HFFc6 (cell line): ENCODE measurements at regions not wholly inside any gene's neighbourhood (a gene's known extent, or its start where the extent isn't known, plus 50 kb on each side); places are given as distances from the start of the nearest gene placed in this dataset.

ENCODE experiments used
- DNase-seq: peaks from one replicate; pipeline ENCODE4 v3.0.0-alpha.2; 2018
- H3K27ac Mint-ChIP-seq: 2 replicates; pipeline ENCODE4 v1.8.0; 2020; ENCODE audit warnings: mild to moderate bottlenecking, mixed read lengths
- H3K27me3 Mint-ChIP-seq: 2 replicates; pipeline ENCODE4 v1.8.0; 2021; ENCODE audit warnings: mild to moderate bottlenecking, moderate library complexity, mixed read lengths; ENCODE audit not compliant: insufficient read depth
- H3K36me3 Mint-ChIP-seq: 2 replicates; pipeline ENCODE4 v1.8.0; 2021; ENCODE audit warnings: low read depth, mixed read lengths
- H3K4me1 Mint-ChIP-seq: 2 replicates; pipeline ENCODE4 v1.8.0; 2020; ENCODE audit warnings: low read depth, mixed read lengths
- H3K4me3 Mint-ChIP-seq: 2 replicates; pipeline ENCODE4 v1.8.0; 2020; ENCODE audit warnings: mild to moderate bottlenecking, moderate library complexity, mixed read lengths
- H3K9me3 Mint-ChIP-seq: 2 replicates; pipeline ENCODE4 v1.8.0; 2020; ENCODE audit warnings: mild to moderate bottlenecking, mixed read lengths
- TF ChIP-seq, protein P1 (sequence below): fragments of 200-600 bp; sonication (generic); IDR thresholded peaks from 2 replicates; pipeline ENCODE4 v1.5.0; 2021; ENCODE audit warnings: antibody characterized with exemption, mild to moderate bottlenecking

- TF ChIP-seq, protein P1, sequence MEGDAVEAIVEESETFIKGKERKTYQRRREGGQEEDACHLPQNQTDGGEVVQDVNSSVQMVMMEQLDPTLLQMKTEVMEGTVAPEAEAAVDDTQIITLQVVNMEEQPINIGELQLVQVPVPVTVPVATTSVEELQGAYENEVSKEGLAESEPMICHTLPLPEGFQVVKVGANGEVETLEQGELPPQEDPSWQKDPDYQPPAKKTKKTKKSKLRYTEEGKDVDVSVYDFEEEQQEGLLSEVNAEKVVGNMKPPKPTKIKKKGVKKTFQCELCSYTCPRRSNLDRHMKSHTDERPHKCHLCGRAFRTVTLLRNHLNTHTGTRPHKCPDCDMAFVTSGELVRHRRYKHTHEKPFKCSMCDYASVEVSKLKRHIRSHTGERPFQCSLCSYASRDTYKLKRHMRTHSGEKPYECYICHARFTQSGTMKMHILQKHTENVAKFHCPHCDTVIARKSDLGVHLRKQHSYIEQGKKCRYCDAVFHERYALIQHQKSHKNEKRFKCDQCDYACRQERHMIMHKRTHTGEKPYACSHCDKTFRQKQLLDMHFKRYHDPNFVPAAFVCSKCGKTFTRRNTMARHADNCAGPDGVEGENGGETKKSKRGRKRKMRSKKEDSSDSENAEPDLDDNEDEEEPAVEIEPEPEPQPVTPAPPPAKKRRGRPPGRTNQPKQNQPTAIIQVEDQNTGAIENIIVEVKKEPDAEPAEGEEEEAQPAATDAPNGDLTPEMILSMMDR: no peak
- Mint-ChIP-seq H3K9me3 (peaks cover 16% of the 10 kb centered on the region), H3K27ac (no peak overlapping the region), H3K36me3 (no peaks in the 10 kb centered on the region), H3K27me3 (no peaks in the 10 kb centered on the region), H3K4me1 (no peaks in the 10 kb centered on the region), H3K4me3 (no peak overlapping the region)
- DNase-seq: no peak
These were observed 195.0 kb upstream of the CLNK start for GRCh38 chr4:10879411-10880110.

DNA sequence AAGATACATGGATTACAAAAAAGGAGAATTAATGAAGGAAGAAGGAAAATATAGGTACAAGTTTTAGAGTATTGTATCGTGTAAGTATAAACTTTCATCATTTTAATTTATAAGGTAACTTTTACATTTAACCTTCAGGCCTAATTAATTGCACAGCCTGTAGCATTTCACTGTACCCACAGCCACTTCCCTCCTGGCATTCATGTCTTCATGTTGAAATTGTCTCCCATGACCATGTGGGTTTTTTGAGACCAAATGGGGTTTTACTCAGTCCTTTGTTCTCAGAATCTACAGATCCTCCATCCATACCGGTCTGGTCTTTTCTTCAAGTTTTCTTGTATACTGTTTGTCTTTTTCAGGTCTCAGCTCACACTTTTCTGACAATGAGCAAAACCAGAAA is 194.3 kb upstream of the CLNK start:
- Mint-ChIP-seq H3K36me3 (no peaks in the 10 kb centered on the region), H3K4me3 (no peak overlapping the region), H3K9me3 (peaks cover 16% of the 10 kb centered on the region), H3K27me3 (no peaks in the 10 kb centered on the region), H3K27ac (no peak overlapping the region), H3K4me1 (no peaks in the 10 kb centered on the region)
- TF ChIP-seq, protein P1: no peak
- DNase-seq: no peak

DNA sequence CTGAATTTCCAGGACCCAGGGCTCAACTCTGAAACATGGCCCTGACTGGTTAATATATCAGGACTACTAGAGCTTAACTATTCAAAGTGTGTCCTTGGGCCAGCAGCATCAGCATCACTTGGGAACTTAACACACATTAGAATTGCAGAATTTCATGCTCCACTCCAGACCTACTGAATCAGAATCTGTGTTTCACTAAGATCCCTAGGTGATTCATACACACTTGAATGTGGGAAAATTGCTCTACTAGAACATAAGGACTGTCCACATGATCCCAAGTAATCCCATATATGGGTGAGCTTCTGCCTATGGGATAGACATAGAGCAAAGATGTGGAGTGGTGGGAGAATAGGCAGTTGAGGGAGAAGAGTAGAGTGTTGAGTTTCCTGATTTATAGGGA is 192.5 kb upstream of the CLNK start:
- Mint-ChIP-seq H3K27ac (no peak overlapping the region), H3K27me3 (no peaks in the 10 kb centered on the region), H3K36me3 (no peaks in the 10 kb centered on the region), H3K4me3 (no peak overlapping the region), H3K4me1 (no peaks in the 10 kb centered on the region), H3K9me3 (peaks cover 16% of the 10 kb centered on the region)
- TF ChIP-seq, protein P1: no peak
- DNase-seq: no peak

GRCh38 chr4:10875144-10875799 is 190.7 kb upstream of the CLNK start:
- TF ChIP-seq, protein P1: no peak
- no peak overlapping the region for H3K4me3 Mint-ChIP-seq
- no peaks in the 10 kb centered on the region for H3K27me3 Mint-ChIP-seq

DNA sequence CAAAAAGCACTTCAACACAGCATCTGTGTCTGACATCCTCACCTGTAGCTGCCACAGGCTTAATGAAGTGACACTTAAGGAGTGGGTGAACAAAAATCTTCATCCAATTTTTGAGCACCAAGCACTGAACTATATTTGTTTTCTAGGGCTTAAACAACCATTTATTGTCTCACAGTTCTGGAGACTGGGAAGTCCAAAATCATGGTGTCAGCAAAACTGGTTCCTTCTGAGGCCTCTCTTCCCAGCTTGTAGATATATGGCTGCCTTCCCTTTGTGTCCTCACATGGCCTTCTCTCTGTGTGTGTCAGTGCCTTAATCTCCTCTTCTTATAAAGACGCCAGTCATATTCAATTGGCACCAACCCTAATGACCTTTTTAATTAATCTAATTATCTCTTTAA is 189.2 kb upstream of the CLNK start:
- H3K9me3 Mint-ChIP-seq: peaks cover 22% of the 10 kb centered on the region
- no peaks in the 10 kb centered on the region for H3K4me1 Mint-ChIP-seq

More at GRCh38 chr4:10875144-10875799, 190.7 kb upstream of the CLNK start:
- Mint-ChIP-seq H3K4me1 (no peaks in the 10 kb centered on the region), H3K36me3 (no peaks in the 10 kb centered on the region), H3K9me3 (peaks cover 23% of the 10 kb centered on the region), H3K27ac (no peak overlapping the region)
- DNase-seq: no peak

More for the DNA sequence above, 189.2 kb upstream of the CLNK start:
- H3K4me3 Mint-ChIP-seq: no peak overlapping the region
- no peak for DNase-seq
- TF ChIP-seq, protein P1: no peak
- H3K36me3 Mint-ChIP-seq: no peaks in the 10 kb centered on the region
- H3K27ac Mint-ChIP-seq: no peak overlapping the region
- H3K27me3 Mint-ChIP-seq: no peaks in the 10 kb centered on the region
